ENCODE measurements at regions not wholly inside any gene's neighbourhood (a gene's known extent, or its start where the extent isn't known, plus 50 kb on each side); places are given as distances from the start of the nearest gene placed in this dataset.

GRCh38 chr7:16350634-16351033 lies 70.7 kb downstream of the CRPPA start:
- H3K9me3 ChIP-seq (ENCODE audit: control insufficient read depth, insufficient read depth, low read length) = no peaks in the 10 kb centered on the region
- H3K4me3 ChIP-seq (ENCODE audit: low read depth, low read length) = no peak overlapping the region
- H3K27me3 ChIP-seq (ENCODE audit: control insufficient read depth, insufficient read depth, low read length) = no peaks in the 10 kb centered on the region
- H3K4me1 ChIP-seq (ENCODE audit: control insufficient read depth, insufficient read depth, low read length) = no peaks in the 10 kb centered on the region
- no peaks in the 10 kb centered on the region for H3K36me3 ChIP-seq (ENCODE audit: control insufficient read depth, insufficient read depth, low read length)
- no peak overlapping the region for H3K27ac ChIP-seq (ENCODE audit: low read depth, low read length)
- H3K9ac ChIP-seq (ENCODE audit: low read depth, low read length) = no peak overlapping the region

DNA sequence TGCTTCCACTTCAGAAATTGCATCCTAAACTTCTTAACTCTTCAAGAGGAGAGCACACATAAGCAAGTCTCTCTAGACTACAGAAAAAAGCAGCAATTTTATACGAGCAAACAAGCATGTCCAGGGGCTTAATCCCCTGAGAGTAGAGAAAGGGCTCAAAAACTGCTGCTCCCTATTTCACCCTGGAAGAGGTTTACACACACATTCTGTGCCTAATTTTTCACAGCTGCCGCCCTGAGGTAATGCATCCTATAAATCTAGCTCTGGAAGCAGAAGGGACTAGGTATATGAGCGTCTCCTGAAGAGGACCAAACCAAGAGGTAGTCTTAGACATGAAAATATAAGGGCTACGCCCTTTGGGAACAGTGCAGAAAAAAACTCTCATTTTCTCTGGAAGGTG lies 73.1 kb downstream of the CRPPA start:
- H3K36me3 ChIP-seq (ENCODE audit: control insufficient read depth, insufficient read depth, low read length) = no peaks in the 10 kb centered on the region
- H3K4me1 ChIP-seq (ENCODE audit: control insufficient read depth, insufficient read depth, low read length) = no peaks in the 10 kb centered on the region
- H3K27ac ChIP-seq (ENCODE audit: low read depth, low read length) = no peak overlapping the region
- no peaks in the 10 kb centered on the region for H3K9me3 ChIP-seq (ENCODE audit: control insufficient read depth, insufficient read depth, low read length)
- no peaks in the 10 kb centered on the region for H3K27me3 ChIP-seq (ENCODE audit: control insufficient read depth, insufficient read depth, low read length)
- no peak overlapping the region for H3K4me3 ChIP-seq (ENCODE audit: low read depth, low read length)
- no peak overlapping the region for H3K9ac ChIP-seq (ENCODE audit: low read depth, low read length)

- no peaks in the 10 kb centered on the region for H3K9me3 ChIP-seq (ENCODE audit: control insufficient read depth, insufficient read depth, low read length)
- H3K4me1 ChIP-seq (ENCODE audit: control insufficient read depth, insufficient read depth, low read length) = no peaks in the 10 kb centered on the region
- H3K27me3 ChIP-seq (ENCODE audit: control insufficient read depth, insufficient read depth, low read length) = no peaks in the 10 kb centered on the region
- no peak overlapping the region for H3K9ac ChIP-seq (ENCODE audit: low read depth, low read length)
- no peaks in the 10 kb centered on the region for H3K36me3 ChIP-seq (ENCODE audit: control insufficient read depth, insufficient read depth, low read length)
- no peak overlapping the region for H3K27ac ChIP-seq (ENCODE audit: low read depth, low read length)
- no peak overlapping the region for H3K4me3 ChIP-seq (ENCODE audit: low read depth, low read length)
Measured at GRCh38 chr7:16347827-16348192, 73.5 kb downstream of the CRPPA start.

DNA sequence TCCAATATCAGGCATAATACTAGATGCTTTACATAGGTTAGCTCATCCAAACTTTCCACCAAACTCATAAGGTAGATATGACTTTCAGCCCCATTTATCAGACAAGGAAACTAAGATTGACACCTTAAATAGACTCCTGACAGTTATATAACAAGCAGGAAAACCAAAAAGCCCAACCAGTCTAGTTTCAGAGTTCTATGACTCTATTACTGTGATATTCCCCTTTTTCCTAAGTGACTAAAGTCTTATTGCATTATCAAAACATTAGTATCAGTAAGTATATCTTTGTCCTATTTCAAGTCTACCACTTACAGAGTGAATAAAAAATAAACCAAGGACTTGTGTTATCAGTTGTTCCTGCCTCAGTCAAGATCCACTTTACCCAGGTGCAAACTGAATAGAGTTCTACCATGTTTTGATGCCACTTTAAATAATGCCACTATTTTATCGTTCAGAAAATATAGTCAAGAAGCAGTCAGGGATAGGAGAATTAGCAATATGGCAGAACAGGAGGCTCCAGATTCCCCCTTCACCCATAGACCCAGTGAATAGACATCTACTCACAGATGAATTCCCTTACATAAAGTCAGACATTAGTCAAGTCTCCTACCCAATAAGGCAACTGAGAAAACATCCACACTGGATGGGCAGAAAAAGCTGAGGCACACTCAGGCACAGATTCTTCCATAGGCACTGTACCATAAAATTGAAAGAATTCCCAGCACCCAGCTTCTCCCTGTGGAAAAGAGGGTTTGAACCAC lies 74.1 kb downstream of the CRPPA start:
- H3K27ac ChIP-seq (ENCODE audit: low read depth, low read length) = no peak overlapping the region
- no peaks in the 10 kb centered on the region for H3K27me3 ChIP-seq (ENCODE audit: control insufficient read depth, insufficient read depth, low read length)
- H3K4me1 ChIP-seq (ENCODE audit: control insufficient read depth, insufficient read depth, low read length) = no peaks in the 10 kb centered on the region
- H3K9ac ChIP-seq (ENCODE audit: low read depth, low read length) = no peak overlapping the region
- no peaks in the 10 kb centered on the region for H3K9me3 ChIP-seq (ENCODE audit: control insufficient read depth, insufficient read depth, low read length)
- H3K36me3 ChIP-seq (ENCODE audit: control insufficient read depth, insufficient read depth, low read length) = no peaks in the 10 kb centered on the region
- no peak overlapping the region for H3K4me3 ChIP-seq (ENCODE audit: low read depth, low read length)

GRCh38 chr7:16345979-16346958 lies 75.1 kb downstream of the CRPPA start:
- H3K27ac ChIP-seq (ENCODE audit: low read depth, low read length) = no peak overlapping the region

GRCh38 chr7:16344927-16345326 lies 76.4 kb downstream of the CRPPA start:
- H3K9ac ChIP-seq (ENCODE audit: low read depth, low read length) = no peak overlapping the region
- H3K27me3 ChIP-seq (ENCODE audit: control insufficient read depth, insufficient read depth, low read length) = no peaks in the 10 kb centered on the region
- H3K4me1 ChIP-seq (ENCODE audit: control insufficient read depth, insufficient read depth, low read length) = no peaks in the 10 kb centered on the region
- no peak overlapping the region for H3K27ac ChIP-seq (ENCODE audit: low read depth, low read length)
- no peaks in the 10 kb centered on the region for H3K36me3 ChIP-seq (ENCODE audit: control insufficient read depth, insufficient read depth, low read length)
- H3K4me3 ChIP-seq (ENCODE audit: low read depth, low read length) = no peak overlapping the region
- H3K9me3 ChIP-seq (ENCODE audit: control insufficient read depth, insufficient read depth, low read length) = no peaks in the 10 kb centered on the region

More at GRCh38 chr7:16345979-16346958, 75.1 kb downstream of the CRPPA start:
- H3K9me3 ChIP-seq (ENCODE audit: control insufficient read depth, insufficient read depth, low read length) = no peaks in the 10 kb centered on the region
- no peak overlapping the region for H3K9ac ChIP-seq (ENCODE audit: low read depth, low read length)
- no peak overlapping the region for H3K4me3 ChIP-seq (ENCODE audit: low read depth, low read length)
- no peaks in the 10 kb centered on the region for H3K27me3 ChIP-seq (ENCODE audit: control insufficient read depth, insufficient read depth, low read length)
- no peaks in the 10 kb centered on the region for H3K36me3 ChIP-seq (ENCODE audit: control insufficient read depth, insufficient read depth, low read length)
- H3K4me1 ChIP-seq (ENCODE audit: control insufficient read depth, insufficient read depth, low read length) = no peaks in the 10 kb centered on the region

GRCh38 chr7:16343612-16344011 lies 77.7 kb downstream of the CRPPA start:
- Histone ChIP-seq H3K36me3 (ENCODE audit: control insufficient read depth, insufficient read depth, low read length) (no peaks in the 10 kb centered on the region), H3K27me3 (ENCODE audit: control insufficient read depth, insufficient read depth, low read length) (no peaks in the 10 kb centered on the region)

DNA sequence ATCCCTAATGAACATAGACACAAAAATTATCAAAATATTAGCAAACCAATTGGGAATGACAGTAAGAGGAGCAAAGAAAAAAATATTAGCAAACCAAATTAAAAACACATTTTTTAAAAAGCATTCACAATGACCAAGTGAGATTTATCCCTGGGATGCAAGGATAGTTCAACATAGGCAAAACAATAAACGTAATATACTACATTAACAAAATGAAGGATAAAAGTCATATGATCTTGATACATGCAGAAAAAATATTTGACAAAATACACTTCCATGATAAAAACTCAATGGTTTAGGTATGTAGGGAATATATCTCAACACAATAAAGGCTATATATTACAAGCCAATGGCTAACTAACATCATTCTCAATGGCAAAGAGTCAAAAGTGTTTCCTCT lies 83.3 kb downstream of the CRPPA start:
- Histone ChIP-seq H3K27me3 (ENCODE audit: control insufficient read depth, insufficient read depth, low read length) (no peaks in the 10 kb centered on the region), H3K9ac (ENCODE audit: low read depth, low read length) (no peak overlapping the region), H3K4me3 (ENCODE audit: low read depth, low read length) (no peak overlapping the region)

More at GRCh38 chr7:16343612-16344011, 77.7 kb downstream of the CRPPA start:
- Histone ChIP-seq H3K9me3 (ENCODE audit: control insufficient read depth, insufficient read depth, low read length) (no peaks in the 10 kb centered on the region), H3K4me3 (ENCODE audit: low read depth, low read length) (no peak overlapping the region), H3K27ac (ENCODE audit: low read depth, low read length) (no peak overlapping the region), H3K4me1 (ENCODE audit: control insufficient read depth, insufficient read depth, low read length) (no peaks in the 10 kb centered on the region), H3K9ac (ENCODE audit: low read depth, low read length) (no peak overlapping the region)

DNA sequence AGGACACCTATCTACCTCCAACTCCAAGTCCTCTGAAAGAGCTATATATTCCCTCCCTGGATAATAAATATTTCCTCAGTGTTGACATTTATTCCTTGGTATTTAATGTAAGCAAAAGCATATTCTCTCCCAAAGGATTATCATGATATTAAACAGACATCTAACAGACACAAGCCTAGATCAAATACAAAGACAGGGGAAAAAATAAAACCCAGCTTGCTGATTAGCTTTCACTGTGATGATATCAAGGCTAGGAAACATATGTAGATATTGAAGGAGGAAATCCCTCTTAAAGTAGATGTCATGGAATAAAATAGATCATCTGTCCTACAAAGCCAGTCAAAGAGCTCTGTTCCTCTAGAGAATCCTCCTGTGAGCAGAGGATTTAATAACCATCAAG lies 95.2 kb downstream of the CRPPA start:
- no peaks in the 10 kb centered on the region for H3K4me1 ChIP-seq (ENCODE audit: control insufficient read depth, insufficient read depth, low read length)
- no peaks in the 10 kb centered on the region for H3K36me3 ChIP-seq (ENCODE audit: control insufficient read depth, insufficient read depth, low read length)
- no peak overlapping the region for H3K27ac ChIP-seq (ENCODE audit: low read depth, low read length)
- no peaks in the 10 kb centered on the region for H3K9me3 ChIP-seq (ENCODE audit: control insufficient read depth, insufficient read depth, low read length)
- H3K9ac ChIP-seq (ENCODE audit: low read depth, low read length) = no peak overlapping the region
- no peak overlapping the region for H3K4me3 ChIP-seq (ENCODE audit: low read depth, low read length)
- no peaks in the 10 kb centered on the region for H3K27me3 ChIP-seq (ENCODE audit: control insufficient read depth, insufficient read depth, low read length)

More for the DNA sequence above, 83.3 kb downstream of the CRPPA start:
- H3K27ac ChIP-seq (ENCODE audit: low read depth, low read length) = no peak overlapping the region
- H3K9me3 ChIP-seq (ENCODE audit: control insufficient read depth, insufficient read depth, low read length) = no peaks in the 10 kb centered on the region
- no peaks in the 10 kb centered on the region for H3K36me3 ChIP-seq (ENCODE audit: control insufficient read depth, insufficient read depth, low read length)
- H3K4me1 ChIP-seq (ENCODE audit: control insufficient read depth, insufficient read depth, low read length) = no peaks in the 10 kb centered on the region

- Histone ChIP-seq H3K36me3 (ENCODE audit: control insufficient read depth, insufficient read depth, low read length) (no peaks in the 10 kb centered on the region), H3K27ac (ENCODE audit: low read depth, low read length) (no peak overlapping the region), H3K4me3 (ENCODE audit: low read depth, low read length) (no peak overlapping the region), H3K9me3 (ENCODE audit: control insufficient read depth, insufficient read depth, low read length) (no peaks in the 10 kb centered on the region), H3K4me1 (ENCODE audit: control insufficient read depth, insufficient read depth, low read length) (no peaks in the 10 kb centered on the region), H3K9ac (ENCODE audit: low read depth, low read length) (no peak overlapping the region), H3K27me3 (ENCODE audit: control insufficient read depth, insufficient read depth, low read length) (no peaks in the 10 kb centered on the region)
Measured at GRCh38 chr7:16323313-16323712, 98.0 kb downstream of the CRPPA start.

DNA sequence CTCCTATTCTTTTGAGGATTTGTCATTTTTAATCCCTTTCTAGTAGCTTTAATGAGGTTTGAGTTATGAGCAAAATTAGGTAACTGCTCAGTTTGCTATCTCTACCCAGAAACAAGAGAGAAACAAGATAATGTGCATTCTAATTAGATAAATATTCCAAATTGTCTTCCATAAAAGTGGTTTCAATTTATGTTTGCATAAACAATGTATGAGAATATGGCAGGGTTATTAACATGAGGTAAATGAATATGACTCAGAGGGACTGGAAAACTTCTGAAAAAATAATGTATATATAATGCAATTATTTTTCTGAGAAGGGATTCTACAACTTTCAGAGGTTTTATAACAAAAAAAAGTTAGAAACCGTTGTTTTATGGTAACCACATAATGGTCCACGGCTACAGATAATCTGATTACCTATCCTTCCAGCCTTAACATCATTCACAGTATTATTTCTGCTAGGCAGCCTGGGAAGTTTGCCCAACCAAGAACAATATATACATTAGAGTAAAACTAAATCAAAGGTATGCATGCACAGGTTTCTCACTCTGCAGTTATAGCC lies 101.2 kb downstream of the CRPPA start:
- Histone ChIP-seq H3K9ac (ENCODE audit: low read depth, low read length) (no peak overlapping the region), H3K36me3 (ENCODE audit: control insufficient read depth, insufficient read depth, low read length) (no peaks in the 10 kb centered on the region), H3K9me3 (ENCODE audit: control insufficient read depth, insufficient read depth, low read length) (no peaks in the 10 kb centered on the region), H3K4me1 (ENCODE audit: control insufficient read depth, insufficient read depth, low read length) (no peaks in the 10 kb centered on the region), H3K27me3 (ENCODE audit: control insufficient read depth, insufficient read depth, low read length) (no peaks in the 10 kb centered on the region), H3K27ac (ENCODE audit: low read depth, low read length) (no peak overlapping the region), H3K4me3 (ENCODE audit: low read depth, low read length) (no peak overlapping the region)
